Ascending aorta (tissue), 2 donors: ENCODE measurements at regions not wholly inside any gene's neighbourhood (a gene's known extent, or its start where the extent isn't known, plus 50 kb on each side); places are given as distances from the start of the nearest gene placed in this dataset.

Experiments used
- DNase-seq, 2 donors: peaks; one replicate each; pipeline ENCODE4 v3.0.0-alpha.2; 2019; ENCODE audit warnings: low spot score in 2 of 2
- H3K27ac ChIP-seq, 2 donors: fragments of 200-600 bp; sonication (generic); one replicate each; pipeline ENCODE4 v1.5.1; 2016 to 2017; ENCODE audit warnings: mild to moderate bottlenecking in 1 of 2
- H3K27me3 ChIP-seq: fragments of 200-600 bp; sonication (generic); one replicate; pipeline ENCODE4 v1.5.1; 2017
- H3K36me3 ChIP-seq, 2 donors: fragments of 200-600 bp; sonication (generic); one replicate each; pipeline ENCODE4 v1.5.1; 2016
- H3K4me1 ChIP-seq, 2 donors: fragments of 200-600 bp; sonication (generic); one replicate each; pipeline ENCODE4 v1.5.1; 2016 to 2017; ENCODE audit warnings: mild to moderate bottlenecking in 1 of 2
- H3K4me3 ChIP-seq, 2 donors: fragments of 200-600 bp; sonication (generic); one replicate each; pipeline ENCODE4 v1.5.1; 2016 to 2017; ENCODE audit warnings: mild to moderate bottlenecking in 1 of 2
- H3K9me3 ChIP-seq, 2 donors: fragments of 200-600 bp; sonication (generic); one replicate each; pipeline ENCODE4 v1.5.1; 2016
- CTCF ChIP-seq, 3 experiments: fragments of 200-600 bp in 2 of 3; fragments of 450-650 bp in 1 of 3; sonication (generic) in 2 of 3; IDR thresholded peaks; one replicate each; pipeline ENCODE4 v1.5.1; 2016 to 2019; ENCODE audit warnings: antibody characterized with exemption in 3 of 3, mild to moderate bottlenecking in 1 of 3, moderate library complexity in 1 of 3
- intact Hi-C: fragments of 100-400 bp; cut with DNase I; formaldehyde crosslinking; loops from one replicate; pipeline ENCODE4 v1.15.1; 2023

- Histone ChIP-seq H3K36me3 (no peaks in the 10 kb centered on the region), H3K4me1 (no peaks in the 10 kb centered on the region), H3K27ac (no peak overlapping the region), H3K9me3 (no peaks in the 10 kb centered on the region), H3K27me3 (no peaks in the 10 kb centered on the region), H3K4me3 (no peak overlapping the region)
- no peak for DNase-seq
- no peak for TF ChIP-seq CTCF (IDR thresholded peaks at IDR 0.05)
- intact Hi-C loops, result no loop called here
These were observed 78.8 kb upstream of the SLC6A6 start for GRCh38 chr3:14323401-14324223.

GRCh38 chr3:14324224-14324944, 78.0 kb upstream of the SLC6A6 start:
- DNase-seq, result no peak

GRCh38 chr3:14328422-14328821, 74.0 kb upstream of the SLC6A6 start:
- Histone ChIP-seq H3K27ac (no peak overlapping the region), H3K4me1 (no peaks in the 10 kb centered on the region), H3K27me3 (no peaks in the 10 kb centered on the region), H3K36me3 (no peaks in the 10 kb centered on the region), H3K9me3 (no peaks in the 10 kb centered on the region), H3K4me3 (no peak overlapping the region)
- DNase-seq, result no peak
- no peak for TF ChIP-seq CTCF (IDR thresholded peaks at IDR 0.05)
- intact Hi-C loops, result no loop called here

More at GRCh38 chr3:14324224-14324944, 78.0 kb upstream of the SLC6A6 start:
- no peaks in the 10 kb centered on the region for H3K36me3 ChIP-seq
- no peaks in the 10 kb centered on the region for H3K9me3 ChIP-seq
- intact Hi-C loops, result no loop called here
- no peaks in the 10 kb centered on the region for H3K4me1 ChIP-seq
- no peak for TF ChIP-seq CTCF (IDR thresholded peaks at IDR 0.05)
- peak overlapping the region in 1 of 2 donors; percentile 27 for H3K27ac ChIP-seq
- no peaks in the 10 kb centered on the region for H3K27me3 ChIP-seq
- H3K4me3 ChIP-seq, result no peak overlapping the region

GRCh38 chr3:14329116-14329830, 73.1 kb upstream of the SLC6A6 start:
- Histone ChIP-seq H3K4me3 (no peak overlapping the region), H3K9me3 (no peaks in the 10 kb centered on the region), H3K27me3 (no peaks in the 10 kb centered on the region), H3K36me3 (no peaks in the 10 kb centered on the region), H3K27ac (no peak overlapping the region), H3K4me1 (no peaks in the 10 kb centered on the region)
- DNase-seq, result no peak
- no peak for TF ChIP-seq CTCF (IDR thresholded peaks at IDR 0.05)
- intact Hi-C loops, result no loop called here

GRCh38 chr3:14329842-14330241, 72.6 kb upstream of the SLC6A6 start:
- H3K9me3 ChIP-seq, result no peaks in the 10 kb centered on the region
- no peak for TF ChIP-seq CTCF (IDR thresholded peaks at IDR 0.05)
- no peak for DNase-seq
- no peaks in the 10 kb centered on the region for H3K36me3 ChIP-seq
- no peaks in the 10 kb centered on the region for H3K4me1 ChIP-seq
- no peak overlapping the region for H3K27ac ChIP-seq
- no peak overlapping the region for H3K4me3 ChIP-seq
- intact Hi-C loops, result no loop called here
- no peaks in the 10 kb centered on the region for H3K27me3 ChIP-seq
